Peyer's patch (tissue), 4 donors: ENCODE measurements at regions not wholly inside any gene's neighbourhood (a gene's known extent, or its start where the extent isn't known, plus 50 kb on each side); places are given as distances from the start of the nearest gene placed in this dataset.

ENCODE experiments used
- POLR2A ChIP-seq, 2 donors: fragments of 450-650 bp; IDR thresholded peaks; one replicate each; pipeline ENCODE4 v1.5.1; 2017; ENCODE audit warnings: antibody characterized with exemption in 2 of 2, mild to moderate bottlenecking in 2 of 2, moderate library complexity in 2 of 2
- TF ChIP-seq, protein P1 (sequence below), 6 experiments: fragments of 450-650 bp in 4 of 6; fragments of 200-600 bp in 2 of 6; sonication (generic) in 1 of 6; IDR thresholded peaks; one replicate each; pipeline ENCODE4 v1.5.1; 2017 to 2019; ENCODE audit warnings: antibody characterized with exemption in 6 of 6, mild to moderate bottlenecking in 3 of 6, moderate library complexity in 1 of 6

DNA sequence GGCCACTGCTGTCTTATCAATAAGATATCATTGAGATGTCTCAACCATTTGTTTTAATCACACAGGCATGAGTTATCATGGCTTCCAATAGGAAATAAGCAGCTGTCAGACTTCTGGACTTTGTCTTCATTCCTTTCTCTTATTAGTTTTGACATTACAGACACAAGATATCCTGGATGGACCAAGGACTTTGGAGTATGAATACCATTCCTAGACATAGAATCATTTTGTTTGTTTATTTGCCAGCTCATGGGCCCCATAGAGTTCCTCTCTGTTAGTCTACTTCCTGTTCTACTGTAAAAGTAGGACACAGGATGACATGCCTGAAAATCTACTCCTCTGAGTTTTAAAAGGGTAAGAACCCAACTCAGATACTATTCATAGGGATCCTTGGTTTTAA is 77.7 kb upstream of the KCNJ16 start:
- TF ChIP-seq, protein P1, sequence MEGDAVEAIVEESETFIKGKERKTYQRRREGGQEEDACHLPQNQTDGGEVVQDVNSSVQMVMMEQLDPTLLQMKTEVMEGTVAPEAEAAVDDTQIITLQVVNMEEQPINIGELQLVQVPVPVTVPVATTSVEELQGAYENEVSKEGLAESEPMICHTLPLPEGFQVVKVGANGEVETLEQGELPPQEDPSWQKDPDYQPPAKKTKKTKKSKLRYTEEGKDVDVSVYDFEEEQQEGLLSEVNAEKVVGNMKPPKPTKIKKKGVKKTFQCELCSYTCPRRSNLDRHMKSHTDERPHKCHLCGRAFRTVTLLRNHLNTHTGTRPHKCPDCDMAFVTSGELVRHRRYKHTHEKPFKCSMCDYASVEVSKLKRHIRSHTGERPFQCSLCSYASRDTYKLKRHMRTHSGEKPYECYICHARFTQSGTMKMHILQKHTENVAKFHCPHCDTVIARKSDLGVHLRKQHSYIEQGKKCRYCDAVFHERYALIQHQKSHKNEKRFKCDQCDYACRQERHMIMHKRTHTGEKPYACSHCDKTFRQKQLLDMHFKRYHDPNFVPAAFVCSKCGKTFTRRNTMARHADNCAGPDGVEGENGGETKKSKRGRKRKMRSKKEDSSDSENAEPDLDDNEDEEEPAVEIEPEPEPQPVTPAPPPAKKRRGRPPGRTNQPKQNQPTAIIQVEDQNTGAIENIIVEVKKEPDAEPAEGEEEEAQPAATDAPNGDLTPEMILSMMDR (IDR thresholded peaks at IDR 0.05): no peak
- no peak for TF ChIP-seq POLR2A (IDR thresholded peaks at IDR 0.05)
